Suppressor macrophage treated with lipopolysaccharide for 4 hours (primary cell): ENCODE measurements at regions not wholly inside any gene's neighbourhood (a gene's known extent, or its start where the extent isn't known, plus 50 kb on each side); places are given as distances from the start of the nearest gene placed in this dataset.
"Not testable (repeated sequence)": the region's sequence is repeated elsewhere in the genome, so short reads cannot be mapped to it uniquely, and the experiment has no call there.

ENCODE experiments used
- DNase-seq: peaks from one replicate; pipeline ENCODE4 v3.0.0-alpha.2; 2020

GRCh38 chr2:57049273-57049672 is 865.5 kb downstream of the CCDC85A start:
- no peak for DNase-seq

GRCh38 chr2:57050007-57050406 is 866.2 kb downstream of the CCDC85A start:
- DNase-seq, result no peak

- not testable (repeated sequence) for DNase-seq
Measured at GRCh38 chr2:57066301-57066700, 882.5 kb downstream of the CCDC85A start.

DNA sequence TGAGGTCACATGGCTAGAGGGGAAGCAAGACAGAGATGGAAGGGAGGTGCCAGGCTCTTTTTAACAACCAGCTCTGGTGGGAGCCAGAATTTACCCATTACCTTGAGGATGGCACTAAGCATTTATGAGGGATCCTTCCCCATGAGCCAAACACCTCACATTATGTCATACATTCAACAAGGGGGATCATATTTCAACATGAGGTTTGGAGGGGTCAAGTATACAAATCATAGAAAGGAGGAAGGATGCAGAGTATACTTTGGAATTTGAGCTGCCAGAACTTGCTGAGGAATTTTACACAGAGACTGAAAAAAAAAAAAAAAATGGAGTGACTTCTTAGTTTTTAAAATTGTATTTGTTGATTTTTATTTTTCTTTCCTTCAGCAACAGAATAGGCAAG is 891.4 kb downstream of the CCDC85A start:
- no peak for DNase-seq

GRCh38 chr2:57080035-57080434 is 896.2 kb downstream of the CCDC85A start:
- DNase-seq, result no peak

DNA sequence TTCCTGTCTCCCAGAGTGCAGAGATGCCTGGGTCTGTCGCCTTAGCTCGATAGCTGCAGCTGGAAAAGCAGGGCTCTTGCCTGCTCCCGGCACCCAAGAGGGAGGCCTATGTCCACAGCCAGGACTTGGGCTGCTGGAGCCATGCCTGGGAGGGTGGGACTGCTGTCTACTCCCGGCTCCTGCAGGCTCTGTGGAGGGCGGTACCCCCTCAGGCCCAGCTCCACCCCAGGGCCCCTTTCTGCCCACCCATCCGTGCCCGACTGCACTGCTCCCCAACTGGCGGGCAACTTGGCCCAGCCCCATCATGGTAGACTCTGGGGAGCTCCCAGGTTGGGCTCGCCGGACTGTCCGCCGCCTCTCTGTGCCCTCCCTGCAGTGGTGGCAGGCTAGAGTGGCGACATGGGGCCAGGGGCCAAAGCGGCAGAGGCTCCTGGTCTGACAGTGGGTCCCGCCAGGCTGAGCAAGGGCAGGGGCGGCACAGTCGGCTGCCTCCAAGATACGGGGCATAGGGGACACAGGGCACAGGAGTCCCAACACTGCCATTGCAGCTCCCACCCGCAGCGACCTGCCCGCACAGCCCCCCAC is 901.0 kb downstream of the CCDC85A start:
- DNase-seq, result no peak

- DNase-seq, result no peak
Measured at GRCh38 chr2:57093020-57093419, 909.2 kb downstream of the CCDC85A start.

DNA sequence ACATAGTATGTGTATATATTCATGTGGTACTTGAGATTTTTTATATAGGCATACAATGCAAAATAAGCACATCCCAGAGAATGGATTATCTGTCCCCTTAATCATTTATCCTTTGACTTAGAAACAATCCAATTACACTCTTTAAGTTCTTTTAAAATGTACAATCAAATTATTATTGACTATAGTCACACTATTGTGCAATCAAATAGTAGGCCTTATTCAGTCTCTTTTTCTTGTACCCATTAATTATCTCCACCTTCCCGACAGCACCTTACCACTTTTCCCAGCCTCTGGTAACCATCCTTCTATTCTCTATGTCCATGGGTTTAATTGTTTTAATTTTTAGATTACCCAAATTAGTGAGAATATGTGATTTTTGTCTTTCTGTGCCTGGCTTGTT is 914.1 kb downstream of the CCDC85A start:
- DNase-seq, result no peak

- DNase-seq, result no peak
Measured at GRCh38 chr2:57100436-57100835, 916.6 kb downstream of the CCDC85A start.

DNA sequence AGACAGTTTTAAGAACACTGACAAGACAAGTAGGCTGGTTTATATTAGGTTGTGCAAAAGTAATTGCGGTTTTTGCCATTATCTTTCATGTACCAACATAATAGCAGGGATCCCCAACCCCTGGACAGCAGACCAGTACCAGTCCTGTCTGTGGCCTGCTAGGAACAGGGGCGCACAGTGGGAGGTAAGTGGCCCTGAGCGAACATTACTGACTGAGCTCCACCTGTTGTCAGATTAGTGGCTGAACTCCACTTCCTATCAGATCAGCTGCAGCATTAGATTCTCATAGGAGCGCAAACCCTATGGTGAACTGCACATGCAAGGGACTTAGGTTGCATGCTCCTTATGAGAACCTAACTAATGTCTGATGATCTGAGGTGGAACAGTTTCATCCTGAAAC is 921.9 kb downstream of the CCDC85A start:
- no peak for DNase-seq

DNA sequence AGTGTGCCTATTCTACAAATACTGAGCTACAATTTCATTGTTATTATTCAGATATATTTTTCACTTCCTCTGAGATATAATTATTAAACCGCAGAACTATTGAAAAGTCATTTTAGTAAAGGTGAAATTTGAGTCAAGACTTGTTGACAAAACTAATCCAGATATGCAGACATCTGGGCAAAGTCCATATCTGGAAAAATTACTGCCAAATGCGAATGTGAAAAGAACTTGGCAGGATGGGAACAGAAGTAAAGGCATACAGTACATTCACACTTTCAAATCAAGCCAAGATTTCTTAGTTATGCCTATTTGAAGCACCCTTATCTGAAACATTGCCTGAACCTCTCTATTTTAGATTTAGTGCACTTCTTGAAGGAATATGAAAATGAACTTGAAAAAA is 923.6 kb downstream of the CCDC85A start:
- DNase-seq, result no peak

DNA sequence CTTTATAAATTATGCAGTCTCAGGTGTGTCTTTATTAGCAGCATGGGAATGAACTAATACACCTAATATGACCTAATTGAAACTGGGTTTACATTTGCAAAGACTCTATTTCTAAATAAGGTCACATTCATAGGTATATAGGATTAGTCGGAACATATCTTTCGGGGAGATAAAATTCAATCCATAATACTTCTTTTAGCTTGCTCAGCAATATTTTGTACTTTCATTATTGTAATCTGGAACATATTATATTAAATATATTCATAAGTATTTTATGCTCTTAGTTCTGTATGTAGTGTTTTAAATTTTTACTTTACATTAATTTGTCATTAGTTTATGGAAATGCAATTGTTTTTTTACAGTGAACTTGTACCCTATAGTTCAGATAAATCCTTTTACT is 927.7 kb downstream of the CCDC85A start:
- DNase-seq, result no peak

GRCh38 chr2:57119141-57119540 is 927.5 kb upstream of the VRK2 start:
- no peak for DNase-seq

GRCh38 chr2:57126410-57126809 is 920.2 kb upstream of the VRK2 start:
- no peak for DNase-seq

DNA sequence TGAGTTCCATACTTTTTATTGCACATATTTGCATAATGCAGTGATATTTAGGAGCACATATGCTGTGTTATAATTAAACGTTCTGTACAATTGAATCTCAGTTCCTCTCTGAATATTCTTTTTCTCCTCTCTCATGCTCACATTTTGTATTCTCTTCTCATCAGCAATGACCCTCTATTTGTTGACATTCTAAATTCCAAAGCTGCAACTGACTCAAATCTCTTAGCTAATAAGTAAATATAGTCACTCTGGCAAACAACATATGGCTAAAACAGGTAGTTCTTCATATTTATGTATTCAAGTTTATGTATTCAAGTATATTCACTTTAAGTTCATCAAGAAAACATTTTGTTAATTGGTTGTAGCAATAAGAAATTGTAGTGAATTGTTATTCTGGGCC is 907.4 kb upstream of the VRK2 start:
- no peak for DNase-seq

- DNase-seq, result no peak
Measured at GRCh38 chr2:57141269-57141668, 905.3 kb upstream of the VRK2 start.

- DNase-seq, result no peak
Measured at GRCh38 chr2:57146951-57147350, 899.7 kb upstream of the VRK2 start.

DNA sequence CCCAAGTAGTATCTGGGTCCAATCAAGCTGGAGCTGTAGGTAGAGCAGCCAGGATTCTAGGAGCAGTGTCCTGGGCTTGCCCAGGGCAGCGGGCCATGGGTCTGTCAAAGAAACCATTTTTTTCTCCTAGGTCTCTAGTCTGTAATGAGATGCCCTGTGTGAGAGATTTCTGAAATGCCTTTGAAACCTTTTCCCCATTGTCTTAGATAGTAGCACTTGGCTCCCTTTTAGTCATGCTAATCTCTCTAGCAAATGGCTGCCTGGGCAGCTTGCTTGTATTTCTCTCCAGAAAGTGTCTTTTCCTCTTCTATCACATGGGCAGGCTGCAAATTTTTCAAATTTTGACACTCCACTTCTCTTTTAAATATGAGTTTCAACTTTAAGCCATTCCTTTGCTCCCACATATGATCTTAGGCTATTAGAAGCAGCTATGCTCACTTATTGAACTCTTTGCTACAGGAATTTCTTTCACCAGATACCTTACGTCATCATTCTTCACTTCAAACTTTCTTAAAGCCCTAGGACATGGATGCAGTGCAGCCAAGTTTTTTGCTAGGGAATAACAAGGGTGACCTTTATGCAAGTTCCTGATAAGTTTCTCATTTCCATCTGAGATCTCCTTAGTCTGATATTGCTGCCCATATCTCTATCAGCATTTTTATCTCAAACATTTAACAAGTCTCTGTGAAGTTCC is 890.2 kb upstream of the VRK2 start:
- DNase-seq, result no peak

GRCh38 chr2:57160976-57161375 is 885.6 kb upstream of the VRK2 start:
- DNase-seq, result no peak

GRCh38 chr2:57177176-57177575 is 869.4 kb upstream of the VRK2 start:
- DNase-seq, result no peak

DNA sequence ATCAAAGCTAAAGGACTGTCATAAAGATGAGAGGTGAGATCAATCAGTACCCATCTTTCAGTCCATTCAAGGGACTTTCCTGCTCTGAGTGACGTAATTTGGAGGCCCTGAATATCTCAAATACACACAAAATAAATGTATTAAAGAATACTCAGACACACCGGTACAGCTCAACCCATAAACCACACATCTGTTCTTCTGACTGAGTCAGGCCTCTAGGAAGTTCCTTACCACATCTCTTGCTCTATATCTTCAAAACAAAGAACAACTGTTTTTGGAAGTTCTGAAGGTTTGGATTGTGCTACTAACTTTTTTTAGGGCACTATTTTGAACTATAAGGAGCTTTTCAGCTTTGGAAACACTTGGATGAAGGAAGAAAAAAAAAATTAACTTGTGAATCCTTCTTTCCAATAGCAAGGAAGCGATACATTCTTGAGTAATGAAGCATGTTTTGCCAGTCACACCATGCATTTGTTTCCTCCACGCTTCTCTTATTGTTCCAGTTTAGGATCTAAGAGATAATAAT is 866.5 kb upstream of the VRK2 start:
- DNase-seq, result no peak

DNA sequence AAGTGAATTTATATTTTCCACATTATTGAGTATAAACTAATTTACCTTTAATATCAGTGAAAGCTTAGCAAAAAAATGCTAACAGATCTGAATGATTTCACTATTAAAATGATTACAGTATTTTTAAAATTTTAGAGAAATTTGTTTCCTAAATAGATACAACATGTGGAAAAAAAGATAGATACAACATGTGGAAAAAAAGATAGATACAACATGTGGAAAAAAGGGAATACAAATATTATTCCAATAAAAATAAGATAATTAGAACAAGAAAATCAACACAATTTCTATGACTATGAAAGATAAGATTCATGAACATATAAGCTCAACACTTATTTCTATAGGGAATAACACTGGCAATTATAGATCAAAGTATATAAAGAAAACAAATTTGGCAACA is 865.9 kb upstream of the VRK2 start:
- DNase-seq, result no peak

- no peak for DNase-seq
Measured at GRCh38 chr2:57181315-57182038, 865.1 kb upstream of the VRK2 start.

DNA sequence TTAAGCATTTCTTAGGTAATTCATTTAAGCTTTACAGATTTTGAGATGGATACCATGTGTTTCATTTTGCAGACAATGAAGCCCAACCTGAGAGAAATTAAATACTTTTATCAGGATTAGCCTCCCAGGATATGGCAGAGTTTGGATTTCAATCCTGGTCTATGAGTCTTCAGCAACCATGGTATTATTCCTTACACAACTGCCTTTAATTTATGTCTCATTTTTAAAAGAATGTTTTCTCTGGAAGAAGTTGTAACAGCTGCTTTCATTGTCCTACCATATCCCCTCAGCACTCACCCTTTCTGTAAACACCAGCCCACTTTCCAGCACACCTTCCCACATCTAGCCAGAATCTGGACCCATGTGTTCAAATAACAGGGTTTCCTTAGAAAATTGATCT is 863.7 kb upstream of the VRK2 start:
- no peak for DNase-seq
